ENCODE measurements at regions not wholly inside any gene's neighbourhood (a gene's known extent, or its start where the extent isn't known, plus 50 kb on each side); places are given as distances from the start of the nearest gene placed in this dataset.

DNA sequence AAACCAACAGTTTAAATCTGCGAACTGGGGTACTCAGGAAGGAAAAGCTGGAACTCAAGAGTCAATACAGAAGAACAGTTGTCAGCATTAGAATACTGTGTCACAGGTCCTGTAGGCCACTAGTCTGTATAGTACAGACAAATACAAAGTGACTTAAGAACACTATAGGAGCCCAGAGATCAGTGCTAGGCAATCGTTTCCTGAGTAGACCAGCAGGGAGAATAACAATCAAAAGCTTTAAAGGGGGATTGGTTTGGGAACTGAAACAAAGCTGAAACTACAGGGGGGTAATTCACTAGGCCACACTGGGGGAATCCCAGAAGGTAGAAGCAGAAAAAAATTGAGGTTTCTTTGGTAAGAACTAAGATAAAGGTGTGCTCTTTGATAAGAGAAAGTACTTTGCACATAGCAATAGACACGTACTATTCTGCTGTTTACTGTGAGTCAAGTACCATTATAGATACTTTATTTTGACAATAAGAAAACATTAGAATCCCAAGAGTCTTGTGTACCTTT, 339.7 kb downstream of the PCDH19 start:
- no peak for TF ChIP-seq POLR2AphosphoS5 (IDR thresholded peaks at IDR 0.05; ENCODE audit: low read depth, low read length)
- no peak for TF ChIP-seq POLR2A (IDR thresholded peaks at IDR 0.05; ENCODE audit: low read depth, low read length)
- no peak for TF ChIP-seq TAF1 (IDR thresholded peaks at IDR 0.05; ENCODE audit: low read depth, low read length)

Data from GM12891 (cell line).